Hypothalamus (tissue), 51 donors: ENCODE measurements at regions not wholly inside any gene's neighbourhood (a gene's known extent, or its start where the extent isn't known, plus 50 kb on each side); places are given as distances from the start of the nearest gene placed in this dataset.

Experiments used
- DNase-seq, 51 donors: peaks; one replicate each; lab custom pipeline; 2025; lab: John Stamatoyannopoulos, UW

DNA sequence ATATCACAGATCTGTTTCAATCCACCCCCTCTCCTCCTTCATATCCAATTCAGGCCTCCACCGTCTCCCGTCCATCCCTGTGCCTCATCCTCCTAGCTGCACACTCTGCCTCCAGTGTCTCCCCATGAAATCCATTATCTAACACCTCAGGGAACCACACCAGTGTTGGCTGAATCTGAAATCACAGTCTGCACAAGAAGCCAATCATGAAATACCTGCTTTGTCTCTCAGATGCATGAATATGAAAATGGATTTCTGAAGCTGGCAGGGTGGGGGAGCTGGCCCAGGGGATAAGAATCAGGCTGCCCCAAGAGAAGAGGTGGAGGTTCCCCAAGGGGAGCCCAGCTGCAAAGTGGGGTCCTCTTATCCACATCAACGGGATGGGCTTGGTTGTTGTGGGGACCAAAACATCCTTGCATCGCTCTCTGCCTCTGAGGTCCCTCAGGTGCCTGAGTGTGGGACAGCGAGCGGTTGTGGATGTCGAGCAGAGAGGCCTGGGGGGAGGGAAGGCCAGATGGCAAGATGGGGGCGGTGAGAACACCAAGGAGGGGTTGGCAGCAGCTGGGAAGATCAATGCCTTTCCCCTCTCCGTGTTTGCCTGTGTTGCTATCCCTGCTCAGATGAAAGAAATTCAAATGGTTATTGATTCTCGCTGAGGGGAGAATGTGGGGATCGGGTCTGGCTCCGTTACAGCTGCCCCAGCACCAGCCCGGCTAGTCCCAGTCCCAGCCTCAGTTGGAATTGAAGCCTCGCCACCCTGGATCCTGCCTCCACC lies 237.3 kb upstream of the POU3F1 start:
- DNase-seq = no peak

DNA sequence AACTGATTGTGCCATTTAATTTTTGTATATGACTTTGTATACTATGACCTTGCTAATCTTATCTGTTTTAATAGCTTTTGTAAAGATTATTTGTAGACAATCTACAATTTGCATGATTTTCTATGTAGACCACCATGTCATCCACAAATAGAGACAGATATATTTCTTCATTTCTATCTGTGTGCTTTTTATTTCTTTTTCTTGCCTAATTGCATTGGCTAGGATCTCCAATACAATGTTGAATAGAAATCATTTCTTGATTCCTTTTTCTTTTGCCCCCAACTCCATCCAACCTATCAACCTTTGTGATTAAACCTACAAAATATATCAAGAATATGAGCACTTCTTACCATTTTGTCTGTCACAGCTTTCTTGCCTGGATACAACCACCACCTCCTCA lies 232.6 kb upstream of the POU3F1 start:
- DNase-seq = no peak

DNA sequence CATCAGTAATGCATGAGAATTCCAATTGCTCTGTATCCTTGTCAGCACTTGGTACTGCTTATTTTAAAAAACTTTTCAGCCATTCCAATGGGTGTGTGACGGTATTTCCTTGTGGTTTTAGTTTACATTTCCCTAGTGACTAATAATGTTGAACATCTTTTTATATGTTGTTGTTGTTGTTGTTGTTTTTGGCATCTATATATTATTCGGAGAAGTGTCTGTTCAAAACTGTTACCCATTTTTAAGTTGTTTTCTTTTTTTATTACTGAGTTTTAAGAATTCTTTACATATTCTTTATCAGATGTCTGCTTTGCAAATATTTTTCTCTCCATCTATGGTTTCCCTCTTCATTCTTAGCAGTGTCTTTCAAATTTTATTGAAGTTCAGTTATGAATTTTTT lies 231.1 kb upstream of the POU3F1 start:
- no peak for DNase-seq

DNA sequence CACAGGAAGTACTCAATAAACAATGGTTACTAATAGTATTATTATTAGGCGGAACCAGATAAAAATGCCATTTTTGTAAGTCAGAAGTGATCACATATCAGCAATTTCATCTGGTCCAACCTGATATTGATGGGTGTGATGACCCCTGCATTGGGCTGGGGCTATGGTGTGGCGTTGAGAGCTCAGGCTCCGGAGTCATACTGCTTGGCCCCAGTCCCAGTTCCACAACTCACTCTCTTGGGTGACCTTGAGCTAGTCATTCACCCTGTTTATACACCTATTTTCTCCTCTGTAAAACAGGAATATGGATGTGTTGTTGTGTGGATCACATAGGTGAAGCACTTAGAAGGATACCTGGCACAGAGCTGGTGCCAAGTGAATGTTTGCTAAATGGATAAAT lies 229.4 kb upstream of the POU3F1 start:
- no peak for DNase-seq

DNA sequence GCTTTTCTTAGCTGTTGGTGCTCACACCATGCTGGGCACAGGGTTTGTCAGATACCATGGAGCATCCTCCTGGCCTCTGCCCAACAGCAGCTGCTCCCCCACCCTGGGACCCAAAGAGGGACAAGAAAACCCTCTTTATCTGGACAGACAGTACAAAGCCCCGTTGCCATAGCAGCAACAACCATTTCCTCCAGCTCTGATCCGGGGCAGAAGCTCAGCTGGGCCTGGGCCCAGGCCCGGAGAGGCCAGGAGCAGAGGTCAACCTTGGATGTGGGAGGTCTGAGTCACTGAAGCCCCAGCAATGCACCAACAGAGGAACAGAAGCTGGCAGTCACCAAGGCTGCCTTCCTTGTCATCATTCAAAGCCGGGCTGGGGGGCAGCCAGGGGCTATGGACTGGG lies 228.4 kb upstream of the POU3F1 start:
- peak in 14 of 51 donors; percentile 3 to 49 (median 28) for DNase-seq

DNA sequence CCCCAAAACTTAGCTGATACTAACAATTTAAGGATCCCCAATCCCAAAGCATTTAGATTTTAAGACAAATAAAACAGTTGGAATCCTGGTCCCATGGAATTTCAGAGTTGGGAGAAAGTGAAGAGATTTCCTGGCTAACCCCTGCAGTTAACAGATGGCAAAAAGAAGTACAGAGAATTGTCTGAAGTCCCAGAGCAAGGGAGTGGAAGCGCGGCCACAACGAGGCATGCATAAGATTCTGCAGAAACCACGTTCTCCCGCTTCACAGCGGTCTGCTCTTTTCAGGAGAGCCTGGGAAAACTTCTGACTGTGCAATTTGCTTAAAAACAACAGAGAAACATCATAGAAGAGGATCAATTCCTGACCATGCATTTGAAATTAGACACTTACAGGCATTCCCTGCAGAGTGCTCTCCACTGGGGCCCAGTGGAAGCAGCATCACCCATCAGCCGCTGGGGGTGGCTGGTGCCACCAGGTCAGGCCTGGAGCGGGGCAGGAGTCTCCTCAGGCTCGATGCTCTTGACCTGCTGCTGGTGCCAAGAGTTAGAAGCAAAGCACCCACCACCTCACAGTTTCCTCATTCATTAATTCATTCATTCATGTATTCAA lies 226.7 kb upstream of the POU3F1 start:
- no peak for DNase-seq

DNA sequence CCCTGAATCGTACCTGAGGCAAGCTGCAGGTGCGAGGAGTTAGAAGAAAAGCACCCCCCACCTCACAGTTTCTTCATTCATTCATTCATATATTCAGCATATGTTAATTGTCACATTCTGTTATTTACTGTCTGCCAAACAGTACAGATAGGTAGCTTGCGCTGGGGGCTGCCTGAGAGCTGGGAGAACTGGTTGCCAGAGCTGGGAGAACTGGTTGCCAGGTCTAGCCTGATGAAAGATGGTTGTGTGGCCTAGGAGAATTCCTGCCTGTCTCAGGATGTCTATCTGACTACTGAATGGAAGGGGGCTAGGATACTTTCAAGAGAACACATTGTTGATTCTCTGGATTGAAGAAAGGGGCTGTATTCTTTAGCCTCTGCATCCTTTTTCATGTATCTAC lies 225.9 kb upstream of the POU3F1 start:
- no peak for DNase-seq

DNA sequence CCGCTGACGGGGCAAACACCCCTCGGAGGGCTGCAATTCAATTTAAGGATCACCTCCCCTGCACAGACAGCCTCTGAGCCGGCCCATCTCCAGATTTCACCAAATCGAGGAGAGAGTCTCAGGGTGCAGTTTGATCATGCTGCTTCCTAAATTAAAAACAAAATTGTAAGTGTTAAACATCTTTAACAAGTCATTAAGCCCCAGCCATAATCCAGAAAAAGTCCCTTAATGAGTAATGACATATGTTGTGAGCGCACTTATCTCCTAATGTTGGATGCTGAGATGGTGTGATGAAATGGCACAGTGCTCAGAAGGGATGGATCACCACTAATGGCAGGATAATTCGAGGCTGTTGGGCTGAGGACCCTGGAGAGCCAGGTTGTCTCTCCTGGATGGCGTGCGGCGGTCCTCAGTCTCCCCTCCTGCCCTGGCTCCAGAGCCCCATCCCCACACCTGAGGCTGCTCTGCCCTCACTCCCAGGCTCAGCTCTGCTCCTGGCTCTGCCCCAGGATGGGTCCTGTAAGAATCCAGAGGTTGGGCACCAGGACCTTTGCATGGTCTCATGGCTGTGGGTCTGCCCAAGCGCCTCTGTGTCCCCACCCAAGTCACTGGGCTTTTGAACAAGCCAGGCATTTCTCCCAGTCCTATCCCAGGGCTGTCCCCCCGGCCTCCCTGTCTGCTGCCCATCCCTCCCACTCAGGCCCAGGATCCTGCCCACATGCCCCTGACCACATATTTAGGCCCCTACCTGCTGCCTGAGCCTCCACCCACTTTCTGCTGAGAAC lies 224.4 kb upstream of the POU3F1 start:
- peak in 1 of 51 donors; percentile 2 for DNase-seq

DNA sequence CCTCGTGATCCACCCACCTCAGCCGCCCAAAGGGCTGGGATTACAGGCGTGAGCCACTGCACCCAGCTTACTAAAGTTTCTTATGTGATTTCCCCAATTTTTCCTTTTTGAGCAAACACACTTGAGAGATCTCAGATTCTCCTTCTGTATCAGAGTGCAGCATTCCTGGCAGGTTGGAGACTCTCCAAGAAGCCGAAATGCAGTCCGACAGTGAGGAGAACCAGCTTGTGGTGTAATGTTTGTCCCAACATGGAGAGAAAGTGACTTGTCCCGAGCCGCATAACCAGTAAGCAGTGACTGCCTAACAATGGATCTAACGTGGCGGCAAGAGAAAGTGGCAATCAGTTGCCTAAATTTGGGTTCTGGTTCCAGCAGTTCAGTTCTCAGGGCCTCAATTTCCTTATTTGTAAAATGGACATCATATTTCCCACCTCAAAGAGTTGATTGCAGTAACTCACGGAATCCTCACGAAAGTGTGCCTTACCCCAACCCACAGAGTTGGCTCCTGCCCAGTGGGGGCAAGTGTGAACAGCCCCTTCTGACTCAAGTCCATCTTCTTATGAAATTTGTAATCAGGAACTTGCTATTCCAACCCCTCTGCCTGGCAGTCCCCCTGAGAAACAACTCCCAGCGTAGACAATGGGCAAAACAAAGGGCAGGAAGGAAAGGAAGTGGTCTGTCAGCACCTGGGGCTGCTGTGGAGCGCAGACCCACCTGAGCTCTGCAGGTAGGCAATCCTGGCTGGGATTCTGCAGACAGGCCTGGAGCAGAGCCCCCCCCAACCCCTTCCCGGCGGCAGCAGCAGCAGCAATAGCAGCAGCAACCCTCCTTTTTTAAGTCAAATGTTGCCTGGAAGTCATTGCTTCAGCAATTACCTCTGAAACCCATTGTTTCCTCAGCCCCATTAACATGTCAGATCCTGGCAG lies 223.6 kb upstream of the POU3F1 start:
- no peak for DNase-seq

DNA sequence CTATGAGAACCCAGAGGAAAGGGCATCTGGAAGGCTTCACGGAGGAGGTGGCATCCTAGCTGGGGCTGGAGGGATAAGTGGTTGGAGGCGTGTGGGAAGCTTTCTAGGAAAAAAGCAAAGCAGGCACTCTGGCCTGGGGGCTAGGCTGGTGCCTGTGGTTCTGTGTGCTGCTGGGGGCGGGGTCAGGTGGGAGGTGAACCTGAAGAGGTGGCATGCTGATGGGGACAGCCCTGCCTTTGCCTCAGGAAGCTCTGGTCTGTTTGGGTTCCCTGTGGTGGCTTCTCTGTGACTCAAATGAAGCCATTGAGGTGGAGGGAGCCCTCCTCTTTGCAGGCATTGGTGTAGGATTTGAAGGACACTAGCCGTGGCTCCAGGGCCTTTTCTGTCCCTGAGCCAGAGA lies 221.6 kb upstream of the POU3F1 start:
- no peak for DNase-seq

DNA sequence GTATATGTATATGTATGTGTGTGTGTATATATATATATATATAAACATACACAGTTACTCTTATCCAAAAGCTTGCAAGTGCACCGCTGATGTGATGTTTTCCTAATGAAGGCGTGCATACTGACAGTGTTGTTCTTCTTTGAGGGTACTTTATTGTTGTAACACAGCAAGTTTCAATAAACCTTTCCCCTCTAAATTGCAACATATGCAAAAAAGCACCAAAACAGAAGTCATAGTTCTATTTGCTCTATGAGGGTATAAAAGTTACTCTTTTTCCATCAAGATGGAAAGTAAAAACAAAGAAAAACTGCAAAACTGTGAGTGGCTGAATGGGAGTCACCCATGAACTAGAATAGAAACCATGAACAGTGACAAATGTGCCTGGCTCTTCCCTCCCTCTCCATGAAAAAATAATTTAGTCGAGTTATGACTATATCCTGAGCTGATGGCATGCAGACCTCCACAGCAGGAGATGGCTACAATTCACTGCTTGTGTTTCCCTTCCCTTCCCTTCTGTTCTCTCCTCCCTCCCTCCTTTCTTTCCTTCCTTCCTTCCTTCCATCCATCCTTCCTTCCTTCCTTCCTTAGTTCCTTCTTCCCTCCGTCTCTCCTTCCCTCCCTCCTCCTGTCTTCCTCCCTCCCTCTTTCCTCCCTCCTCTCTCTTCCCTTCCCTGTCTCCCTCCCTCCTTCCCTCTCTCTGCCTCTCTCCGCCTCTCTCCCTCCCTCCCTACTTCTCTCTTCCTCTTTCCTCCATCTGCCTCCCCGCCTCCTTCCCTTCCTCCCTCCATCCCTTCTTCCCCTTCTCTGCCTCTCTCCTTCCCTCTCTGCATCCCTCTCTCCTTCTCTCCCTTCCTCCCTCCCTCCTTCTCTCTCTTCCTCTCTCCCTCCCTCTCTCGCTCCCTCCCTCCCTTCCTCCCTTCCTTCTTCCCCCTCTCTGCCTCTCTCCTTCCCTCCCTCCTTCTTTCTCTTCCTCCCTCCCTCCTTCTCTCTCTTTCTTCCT lies 220.7 kb upstream of the POU3F1 start:
- no peak for DNase-seq

DNA sequence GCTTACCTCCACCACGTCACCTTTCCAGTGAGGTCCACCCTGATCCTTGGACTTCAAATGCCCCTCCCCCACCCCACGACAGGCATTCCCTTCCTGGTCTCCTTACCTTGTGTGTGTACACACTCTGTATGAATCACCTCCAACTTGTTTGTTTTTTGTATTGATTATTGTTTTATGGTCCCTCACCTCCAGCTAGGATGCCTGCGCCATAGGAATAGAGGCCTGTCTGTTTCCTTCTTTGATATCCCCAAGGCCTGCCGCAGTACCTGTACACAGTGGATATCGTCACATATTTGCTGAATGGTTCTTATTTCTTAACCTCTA lies 219.6 kb upstream of the POU3F1 start:
- DNase-seq = no peak

DNA sequence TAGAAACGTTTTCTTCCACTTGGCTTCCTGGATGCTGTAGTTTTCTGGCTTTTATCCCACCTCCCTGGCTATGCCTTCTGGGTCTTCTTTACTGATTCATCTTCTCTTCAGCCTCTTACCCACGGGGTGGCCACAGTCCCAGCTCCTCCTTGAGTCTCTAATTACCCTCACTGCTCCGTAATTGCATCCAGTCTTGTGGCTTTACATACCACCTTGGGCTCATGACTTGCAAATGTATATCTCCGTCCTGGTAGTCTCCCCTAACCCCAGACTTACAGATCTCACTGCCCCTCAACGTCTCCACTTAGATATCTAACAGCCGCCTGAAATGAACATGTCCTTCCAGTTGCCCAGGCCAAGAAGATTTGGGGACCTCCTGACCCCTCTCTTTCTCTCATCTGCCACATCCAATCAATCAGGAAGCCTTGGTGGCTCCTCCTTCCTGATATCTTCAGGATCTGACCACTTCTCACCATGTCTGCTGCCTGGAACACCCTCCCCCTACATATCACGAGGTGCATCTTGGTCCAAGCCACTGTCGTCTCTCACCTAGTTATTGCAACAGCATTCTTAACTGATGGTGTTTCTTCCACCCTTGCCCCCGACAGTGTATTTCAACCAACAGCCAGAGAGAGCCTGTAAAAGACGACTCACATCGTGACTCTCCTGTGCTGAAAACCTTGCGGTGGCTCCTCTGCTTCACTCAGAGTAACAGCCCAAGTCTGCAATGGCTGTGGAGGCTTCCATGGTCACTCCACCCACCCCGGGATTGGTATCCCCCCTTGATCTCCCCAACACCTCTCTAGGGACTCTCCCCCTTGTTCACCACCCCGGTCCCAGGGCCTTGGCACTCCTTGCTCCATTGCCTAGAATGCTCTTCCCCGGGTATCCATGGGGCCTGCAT lies 219.0 kb upstream of the POU3F1 start:
- no peak for DNase-seq

DNA sequence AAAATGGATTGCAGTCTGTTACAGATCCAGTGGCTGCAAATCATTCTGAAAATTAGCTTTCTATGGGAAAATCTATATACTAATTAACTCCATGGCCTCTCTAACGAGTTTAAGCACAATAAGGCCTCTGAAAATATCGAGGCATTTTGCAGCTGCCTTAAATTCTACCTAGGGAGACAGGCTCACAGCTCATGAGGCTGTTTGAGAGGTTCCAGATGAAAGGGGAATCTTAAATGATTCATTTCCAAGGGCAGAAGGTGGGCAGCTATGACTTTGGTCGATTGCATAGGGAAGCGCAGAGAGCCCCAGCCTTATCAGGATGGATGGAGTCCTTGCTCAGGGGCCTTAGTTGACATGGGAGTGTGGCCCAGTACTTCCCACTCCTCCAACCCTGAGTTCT lies 216.8 kb upstream of the POU3F1 start:
- DNase-seq = no peak

DNA sequence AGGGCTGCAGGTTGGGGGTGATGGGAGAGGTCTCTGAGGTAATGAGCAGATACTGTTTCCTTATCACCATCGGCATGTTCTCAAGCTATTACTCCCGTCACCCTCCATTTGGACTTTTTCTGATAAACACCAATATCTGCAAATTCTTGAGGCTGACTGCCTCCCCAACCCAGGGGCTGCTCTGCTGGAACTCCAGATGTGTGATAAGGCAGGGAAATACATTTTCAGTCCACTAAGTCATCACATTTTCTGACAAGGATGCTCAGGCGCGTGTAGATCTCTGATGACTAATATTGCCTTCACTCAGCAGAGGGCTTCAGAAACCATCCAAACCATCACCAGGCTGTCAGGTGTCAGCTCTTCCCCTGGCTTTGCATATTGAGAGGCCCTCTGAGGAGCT lies 215.0 kb upstream of the POU3F1 start:
- no peak for DNase-seq

DNA sequence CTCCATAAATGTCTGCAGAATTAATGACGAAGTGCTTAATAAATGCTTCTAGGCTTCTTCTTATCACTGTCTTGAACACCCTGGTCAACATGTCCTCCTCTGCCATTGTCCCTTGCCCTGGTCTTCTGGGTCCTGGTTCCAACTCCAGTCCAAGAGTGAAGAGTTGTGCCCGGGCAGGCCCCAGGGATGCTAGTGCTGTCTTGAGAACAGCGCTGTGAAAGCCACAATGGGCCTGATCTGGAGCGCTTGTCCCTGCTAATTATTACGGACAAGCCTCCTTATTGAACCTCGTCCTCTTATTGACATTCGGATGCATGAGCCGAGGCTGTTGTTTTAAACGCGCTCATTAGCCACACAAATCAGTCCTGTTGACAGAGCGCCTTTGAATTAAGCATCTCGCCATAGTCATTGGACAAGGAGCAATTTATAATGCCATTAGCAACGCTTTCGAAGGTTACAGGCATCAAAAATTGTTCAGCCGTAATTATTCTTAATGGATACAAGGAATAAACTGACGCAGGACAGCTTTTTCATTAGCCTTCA lies 211.6 kb upstream of the POU3F1 start:
- DNase-seq = no peak

DNA sequence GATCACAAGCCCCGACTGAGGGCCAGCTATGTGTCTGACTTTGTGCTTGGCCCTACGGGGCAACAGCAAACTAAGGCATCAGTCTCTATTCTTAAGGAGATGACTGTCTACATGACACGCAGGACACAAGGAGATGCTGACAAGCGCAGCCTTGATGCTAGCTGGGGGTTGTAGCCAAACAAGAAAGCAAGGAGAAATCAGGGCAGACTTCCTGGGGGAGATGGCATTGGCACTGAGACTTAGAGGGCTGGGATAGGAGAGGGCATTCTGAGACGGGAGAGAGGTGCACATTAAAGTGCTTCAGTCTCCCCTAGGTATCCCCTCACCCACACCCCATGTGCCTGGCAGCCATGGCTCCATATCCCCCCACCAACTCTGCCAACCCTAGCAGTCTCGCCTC lies 210.8 kb upstream of the POU3F1 start:
- DNase-seq = no peak

DNA sequence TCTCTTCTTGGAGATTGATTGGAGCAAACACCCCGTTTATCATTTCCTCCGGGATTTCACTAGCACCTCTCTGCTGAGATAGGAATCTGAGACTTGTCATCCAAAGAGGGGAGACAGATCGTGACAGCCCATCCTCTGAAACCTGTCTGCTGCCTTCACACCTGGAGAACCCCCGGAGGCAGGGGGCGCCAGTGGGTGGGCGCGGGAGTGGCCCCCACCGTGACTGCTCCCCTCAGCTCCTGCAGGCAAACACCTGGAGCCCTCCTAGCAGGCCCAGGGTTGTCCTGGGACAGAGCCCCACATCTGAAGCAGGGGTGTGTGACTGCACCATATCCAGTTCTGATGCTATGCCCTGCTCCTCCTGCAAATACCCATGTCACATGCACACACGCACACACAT lies 209.5 kb upstream of the POU3F1 start:
- no peak for DNase-seq
